Suppressor macrophage (primary cell): ENCODE measurements at regions not wholly inside any gene's neighbourhood (a gene's known extent, or its start where the extent isn't known, plus 50 kb on each side); places are given as distances from the start of the nearest gene placed in this dataset.
"Not testable (repeated sequence)": the region's sequence is repeated elsewhere in the genome, so short reads cannot be mapped to it uniquely, and the experiment has no call there.

ENCODE experiments used
- DNase-seq, 4 experiments: peaks; one replicate each; pipeline ENCODE4 v3.0.0-alpha.2; 2020 to 2022

DNA sequence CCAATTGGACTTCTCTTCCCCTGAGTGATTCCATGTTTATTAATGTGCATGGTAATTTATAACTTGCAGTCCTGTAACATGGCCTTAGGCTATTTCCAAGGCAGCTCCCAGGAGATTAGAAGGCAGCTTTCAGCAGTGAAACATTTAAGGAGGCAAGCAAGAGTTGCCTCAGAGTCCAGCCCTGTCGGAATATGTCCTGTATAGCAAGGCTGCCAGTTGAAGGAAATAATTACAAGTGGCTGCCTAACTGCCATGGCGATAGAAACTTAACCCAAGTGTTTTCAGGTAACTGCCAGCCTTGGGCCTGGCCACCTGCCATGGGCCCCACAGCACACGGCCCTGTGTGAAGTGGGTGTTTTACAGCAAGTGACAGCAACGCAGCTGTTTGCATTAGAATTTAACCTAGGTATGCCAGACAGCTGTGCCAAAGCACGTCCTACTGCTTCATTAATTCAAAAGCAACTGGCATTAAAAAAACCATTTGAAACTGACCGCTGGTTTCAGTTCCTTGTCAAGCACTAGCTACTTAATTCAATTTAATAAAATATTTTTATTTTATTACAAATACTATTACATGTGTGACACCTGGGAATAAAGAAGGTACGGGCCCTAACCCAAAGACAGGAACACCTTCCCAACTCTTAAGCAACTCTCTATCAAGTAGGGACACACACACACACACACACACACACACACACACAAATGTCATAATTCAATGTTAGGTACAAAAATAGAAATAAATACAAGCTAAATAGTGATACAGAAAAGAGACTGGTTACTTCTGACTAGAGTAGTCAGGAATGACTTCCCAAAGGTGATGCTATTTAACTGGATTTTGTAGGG is 151.8 kb upstream of the HEY2 start:
- no peak for DNase-seq

DNA sequence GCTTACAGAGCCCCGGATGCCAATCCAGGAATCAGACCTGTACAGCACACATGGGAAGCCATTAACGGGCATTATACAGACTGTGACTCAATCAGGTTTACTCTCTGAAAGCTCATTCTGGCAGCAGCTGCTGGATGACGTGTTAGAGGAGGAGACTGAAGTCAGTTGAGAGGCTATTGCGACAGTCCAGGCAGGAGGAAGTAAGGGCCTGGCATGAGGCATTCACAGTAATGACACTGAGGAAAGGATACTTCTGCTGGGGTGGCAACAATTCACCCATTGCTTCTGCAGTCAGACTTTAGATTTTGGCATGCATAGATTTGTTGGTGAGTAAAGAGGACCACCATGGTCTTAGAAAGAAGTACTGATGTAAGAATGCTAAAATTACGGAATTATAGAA is 151.0 kb upstream of the HEY2 start:
- peak; percentile 86 to 95 (median 88) for DNase-seq

DNA sequence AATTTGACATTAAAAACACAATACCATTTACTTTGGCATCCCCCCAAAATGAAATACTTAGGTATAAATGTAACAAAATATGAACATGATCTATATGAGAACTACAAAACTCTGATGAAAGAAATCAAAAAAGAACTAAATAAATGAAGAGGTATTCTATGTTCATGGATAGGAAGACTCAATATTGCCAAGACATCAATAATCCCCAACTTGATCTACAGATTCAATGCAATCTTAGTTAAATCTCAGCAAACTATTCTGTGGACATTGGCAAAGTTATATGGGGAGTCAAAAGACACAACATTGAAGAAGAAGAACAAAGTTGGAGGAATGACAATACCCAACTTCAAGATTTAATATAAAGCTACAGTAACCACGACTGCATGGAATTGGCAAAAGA is 145.2 kb upstream of the HEY2 start:
- DNase-seq, result no peak

DNA sequence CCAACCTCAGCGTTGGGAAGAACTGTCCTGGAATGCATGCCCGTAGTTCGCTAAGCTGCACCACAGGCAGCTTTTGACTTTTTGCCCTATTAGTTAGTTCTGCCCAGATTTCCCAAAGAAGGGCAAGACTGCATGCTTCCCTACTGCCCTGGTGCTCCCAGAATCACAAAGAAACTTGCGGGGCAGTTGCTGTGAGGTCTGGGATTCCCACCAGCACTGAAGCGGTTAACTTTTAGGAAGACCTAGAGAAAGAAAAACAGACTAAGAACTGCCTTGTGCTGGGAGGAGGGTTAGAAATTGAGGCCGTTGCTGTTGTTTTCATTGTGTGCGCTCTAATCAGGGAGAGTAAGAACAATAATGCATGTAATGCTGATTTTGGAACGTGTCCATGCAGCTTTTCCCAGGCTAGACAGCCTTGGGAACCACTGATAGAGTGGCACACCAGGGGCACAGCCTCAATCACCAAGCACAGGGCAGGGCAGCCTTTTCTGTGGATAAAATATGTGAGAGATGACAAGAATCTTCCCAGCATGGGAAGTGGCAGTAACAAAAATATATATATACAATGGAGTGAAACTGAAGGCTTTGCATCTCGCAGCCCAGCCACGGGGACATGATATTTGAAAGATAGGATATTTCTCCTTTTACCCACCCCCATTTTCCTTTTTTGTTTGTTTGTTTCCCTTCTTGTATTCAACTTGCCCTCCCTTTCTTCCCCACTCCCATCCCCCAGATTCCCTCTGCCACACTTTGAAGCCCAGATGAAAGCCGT is 137.7 kb upstream of the HEY2 start:
- DNase-seq, result no peak

DNA sequence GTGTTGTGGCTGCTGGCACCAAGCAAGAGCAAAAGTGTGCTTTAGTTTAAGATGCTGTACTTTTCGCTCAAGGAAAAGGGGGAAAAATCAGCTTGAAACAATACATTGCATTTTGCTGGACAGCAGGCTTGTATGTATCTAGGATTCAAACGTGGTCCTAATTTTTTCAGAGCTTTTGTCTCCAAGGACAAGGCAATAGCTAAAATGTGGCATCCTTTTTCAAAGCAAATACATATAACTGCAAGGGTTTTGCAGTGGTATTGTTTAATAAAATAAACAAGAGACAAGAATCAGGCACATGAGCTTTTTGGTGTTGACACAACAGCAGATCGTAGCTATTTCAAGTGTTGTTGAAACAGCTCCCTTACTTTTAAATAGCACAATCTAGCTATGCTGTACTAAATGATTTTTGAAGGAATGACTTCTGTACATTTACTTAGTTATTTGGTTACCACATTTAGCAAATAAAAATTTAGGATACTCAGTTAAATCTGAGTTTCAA is 137.0 kb upstream of the HEY2 start:
- DNase-seq, result no peak

DNA sequence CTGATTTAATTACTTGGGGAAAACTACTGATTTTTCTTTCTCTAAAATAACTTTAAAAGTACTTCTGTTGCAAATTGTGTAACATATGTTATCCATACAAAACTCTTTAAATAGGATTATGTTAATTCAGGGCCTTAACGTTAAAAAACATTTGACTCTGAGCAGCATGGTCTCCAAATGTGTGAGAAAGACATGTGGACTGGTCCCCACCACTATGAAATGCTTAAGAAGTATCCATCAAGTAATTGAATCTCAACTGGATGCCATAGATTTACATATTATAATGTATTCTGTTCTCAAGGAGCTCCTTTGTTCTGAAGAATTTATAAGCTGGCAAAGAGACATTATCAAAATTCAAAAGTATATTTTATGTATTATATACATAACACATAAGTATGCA is 130.8 kb upstream of the HEY2 start:
- no peak for DNase-seq

DNA sequence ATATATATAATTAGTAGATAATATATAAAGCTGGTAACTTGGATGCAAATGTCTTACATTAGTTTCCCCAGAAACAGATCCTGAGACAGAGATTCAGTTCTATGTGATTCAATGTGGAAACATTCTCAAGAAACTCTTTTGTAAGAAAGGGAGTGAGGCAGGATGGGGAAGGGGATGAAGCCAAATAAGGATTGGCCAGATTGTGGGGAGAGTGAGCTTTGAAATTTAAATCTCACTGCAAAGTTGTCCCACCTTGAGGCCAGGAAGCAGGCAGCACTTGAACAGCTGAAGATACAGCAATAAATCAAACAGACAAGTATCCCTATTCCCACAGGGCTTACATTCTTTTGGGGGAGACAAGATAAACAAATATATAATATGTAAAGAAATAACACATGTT is 126.3 kb upstream of the HEY2 start:
- no peak for DNase-seq

DNA sequence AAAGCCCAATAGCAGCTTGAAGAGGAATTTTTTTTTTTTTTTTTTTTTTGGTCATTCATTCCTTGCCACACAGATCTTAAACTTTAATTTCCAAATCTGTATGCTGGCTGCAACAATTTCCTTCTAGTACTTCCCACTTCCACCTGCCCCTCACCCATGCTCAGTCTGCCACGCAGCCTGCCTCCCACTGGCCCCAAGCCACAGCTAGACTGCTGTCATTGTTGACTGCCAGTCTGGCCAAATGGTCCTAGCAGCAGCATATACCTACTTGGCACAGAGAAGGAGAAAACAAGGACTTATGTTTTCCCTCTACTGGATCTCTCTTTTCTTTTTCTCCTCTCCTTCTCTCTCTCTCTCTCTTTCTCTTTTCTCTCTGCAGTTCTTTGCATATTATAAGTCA is 118.3 kb upstream of the HEY2 start:
- peak in 1 of 4 experiments; percentile 3 for DNase-seq

DNA sequence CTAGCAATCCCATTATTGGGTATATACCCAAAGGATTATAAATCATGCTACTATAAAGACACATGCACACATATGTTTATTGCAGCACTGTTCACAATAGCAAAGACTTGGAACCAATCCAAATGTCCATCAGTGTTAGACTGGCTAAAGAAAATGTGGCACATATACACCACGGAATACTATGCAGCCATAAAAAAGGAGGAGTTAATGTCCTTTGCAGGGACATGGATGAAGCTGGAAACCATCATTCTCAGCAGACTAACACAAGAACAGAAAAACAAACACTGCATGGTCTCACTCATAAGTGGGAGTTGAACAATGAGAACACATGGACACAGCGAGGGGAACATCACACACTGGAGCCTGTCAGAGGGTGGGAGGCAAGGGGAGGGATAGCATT is 113.4 kb upstream of the HEY2 start:
- DNase-seq, result not testable (repeated sequence)

DNA sequence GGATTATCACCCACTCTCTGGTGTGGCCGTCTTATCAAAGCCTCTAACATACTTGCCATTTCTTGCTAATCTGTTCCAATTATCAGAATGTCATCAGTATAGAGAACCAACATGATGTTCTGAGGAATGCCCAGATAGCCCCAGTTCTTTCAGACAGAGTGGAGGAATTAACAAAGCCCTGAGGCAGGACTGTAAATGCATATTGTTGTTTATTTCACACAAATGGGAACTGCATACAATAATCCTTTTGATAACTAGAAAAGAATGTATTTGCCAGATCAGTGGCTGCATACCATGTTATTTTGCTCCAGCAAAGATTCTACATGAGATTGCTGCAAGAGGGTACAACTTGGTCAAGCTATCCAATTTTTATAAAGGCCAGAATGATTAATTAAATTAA is 112.8 kb upstream of the HEY2 start:
- DNase-seq, result no peak

DNA sequence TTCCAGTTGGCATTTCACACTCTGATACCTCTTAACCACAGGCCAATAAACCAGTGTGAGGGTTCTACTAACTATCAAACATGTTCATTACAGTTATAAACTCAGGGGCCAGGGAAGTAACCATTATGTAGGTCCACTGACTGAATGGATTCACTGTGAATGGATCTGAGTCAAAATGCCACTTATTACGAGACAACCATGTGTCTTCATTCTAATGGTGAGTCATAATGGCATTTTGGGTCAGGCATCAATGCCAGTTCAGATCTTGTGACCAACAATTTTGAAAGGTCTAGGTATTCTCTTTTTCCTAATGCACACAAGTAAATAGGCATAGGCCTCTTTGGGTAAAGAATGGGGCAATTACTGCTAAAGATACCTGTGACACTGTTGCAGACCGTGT is 112.2 kb upstream of the HEY2 start:
- no peak for DNase-seq

DNA sequence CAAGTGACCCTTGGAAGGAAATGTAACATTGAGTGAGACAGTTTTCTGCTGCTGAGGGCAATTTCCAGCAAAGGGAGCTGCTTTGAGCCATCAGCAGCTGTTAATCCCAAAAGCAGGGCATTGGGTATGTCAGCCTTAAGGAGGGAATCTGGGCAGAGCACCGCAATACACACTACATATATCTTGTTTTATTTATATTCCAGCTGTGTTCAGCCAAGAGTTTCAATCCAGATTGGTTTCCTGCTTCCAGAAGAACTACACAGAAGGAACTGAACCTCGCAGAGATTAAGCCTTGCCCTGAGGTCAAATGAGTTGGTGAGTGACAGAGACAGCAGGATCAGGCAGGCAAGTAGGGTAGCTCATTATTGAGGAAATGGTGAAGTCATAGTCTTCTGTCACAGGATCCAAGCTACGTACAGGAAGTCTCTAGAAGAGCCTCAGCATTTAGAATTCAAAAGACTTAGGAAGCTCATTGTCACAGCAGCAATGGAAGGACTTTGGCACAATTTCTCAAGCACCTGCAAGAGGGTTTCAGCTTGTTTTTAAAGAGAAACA is 109.9 kb upstream of the HEY2 start:
- peak in 1 of 4 experiments; percentile 19 for DNase-seq

DNA sequence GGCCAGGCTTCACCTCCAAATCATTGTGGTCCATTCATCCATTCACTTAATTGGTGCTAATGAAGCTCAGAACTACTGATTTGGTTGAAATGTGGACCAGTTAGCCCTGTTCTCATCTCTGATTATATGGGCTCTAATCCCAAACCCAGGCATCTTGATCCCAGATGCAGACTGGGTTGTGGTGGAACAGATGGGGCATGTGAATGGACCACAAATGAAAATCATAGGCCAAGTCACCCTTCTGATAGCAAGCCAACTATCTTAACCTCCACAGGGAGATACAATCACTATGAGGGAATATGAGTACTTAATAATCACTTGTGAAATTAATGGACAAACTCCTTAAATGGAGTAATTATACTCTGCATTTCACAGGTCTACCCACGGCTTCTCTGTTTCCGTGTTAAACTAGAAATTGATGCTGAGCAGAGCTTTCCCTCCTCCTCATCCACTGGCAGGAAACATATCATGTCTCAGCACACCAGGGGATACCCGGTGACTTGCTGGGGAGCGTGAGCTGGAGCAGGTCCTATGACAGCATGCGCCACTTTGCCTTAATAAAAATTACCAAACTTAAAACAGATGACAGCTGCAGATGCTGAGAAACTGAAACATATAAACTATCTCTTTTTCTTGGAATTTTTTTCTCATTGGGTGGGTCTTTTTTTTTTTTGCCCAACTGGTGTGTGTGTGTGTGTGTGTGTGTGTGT is 108.8 kb upstream of the HEY2 start:
- no peak for DNase-seq

DNA sequence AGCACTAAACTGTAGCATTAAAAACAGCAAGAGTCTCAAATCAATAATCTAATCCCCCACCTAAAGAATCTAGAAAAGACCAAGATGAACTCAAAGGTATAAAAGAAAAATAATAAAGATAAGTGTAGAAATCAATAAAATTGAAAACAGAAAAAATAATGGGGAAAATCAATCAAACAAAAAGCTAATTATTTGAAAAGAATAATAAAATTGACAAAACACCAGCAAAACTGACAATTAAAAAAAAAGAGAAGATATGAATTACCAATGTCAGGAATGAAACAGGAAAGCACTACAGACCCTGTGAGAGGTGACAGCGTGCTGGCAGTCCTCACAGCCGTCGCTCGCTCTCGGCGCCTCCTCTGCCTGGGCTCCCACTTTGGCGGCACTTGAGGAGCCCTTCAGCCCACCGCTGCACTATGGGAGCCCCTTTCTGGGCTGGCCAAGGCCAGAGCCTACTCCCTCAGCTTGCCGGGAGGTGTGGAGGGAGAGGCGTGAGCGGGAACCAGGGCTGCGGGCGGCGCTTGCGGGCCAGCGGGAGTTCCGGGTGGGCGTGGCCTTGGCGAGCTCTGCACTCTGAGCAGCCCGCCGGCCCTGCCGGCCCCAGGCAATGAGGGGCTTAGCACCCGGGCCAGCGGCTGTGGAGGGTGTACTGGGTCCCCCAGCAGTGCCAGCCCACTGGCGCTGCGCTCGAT is 105.3 kb upstream of the HEY2 start:
- DNase-seq, result not testable (repeated sequence)

DNA sequence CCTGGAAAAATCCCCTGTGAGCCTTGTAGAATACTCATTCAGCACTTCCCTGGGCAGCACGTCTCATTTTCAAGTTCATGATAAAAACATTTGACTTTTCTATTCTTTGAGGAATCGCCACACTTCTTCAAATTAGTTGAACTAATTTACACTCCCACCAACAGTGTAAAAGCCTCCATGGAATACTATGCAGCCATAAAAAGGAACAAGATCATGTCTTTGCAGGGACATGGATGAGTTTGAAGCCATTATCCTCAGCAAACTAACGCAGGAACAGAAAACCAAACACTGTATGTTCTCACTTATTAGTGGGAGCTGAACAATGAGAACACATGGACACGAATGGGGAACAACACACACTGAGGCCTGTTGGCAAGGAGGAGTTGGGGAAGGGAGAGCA is 102.0 kb upstream of the HEY2 start:
- no peak for DNase-seq

DNA sequence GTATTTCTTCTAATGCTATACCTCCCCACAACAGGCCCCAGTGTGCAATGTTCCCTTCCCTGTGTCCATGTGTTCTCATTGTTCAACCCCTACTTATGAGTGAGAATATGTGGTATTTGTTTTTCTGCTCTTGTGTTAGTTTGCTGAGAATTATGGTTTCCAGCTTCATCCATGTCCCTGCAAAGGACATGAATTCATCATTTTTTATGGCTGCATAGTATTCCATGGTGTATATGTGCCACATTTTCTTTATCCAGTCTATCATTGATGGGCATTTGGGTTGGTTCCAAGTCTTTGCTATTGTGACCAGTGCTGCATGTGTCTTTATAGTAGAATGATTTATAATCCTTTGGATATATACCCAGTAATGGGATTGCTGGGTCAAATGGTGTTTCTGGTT is 95.7 kb upstream of the HEY2 start:
- DNase-seq, result not testable (repeated sequence)

DNA sequence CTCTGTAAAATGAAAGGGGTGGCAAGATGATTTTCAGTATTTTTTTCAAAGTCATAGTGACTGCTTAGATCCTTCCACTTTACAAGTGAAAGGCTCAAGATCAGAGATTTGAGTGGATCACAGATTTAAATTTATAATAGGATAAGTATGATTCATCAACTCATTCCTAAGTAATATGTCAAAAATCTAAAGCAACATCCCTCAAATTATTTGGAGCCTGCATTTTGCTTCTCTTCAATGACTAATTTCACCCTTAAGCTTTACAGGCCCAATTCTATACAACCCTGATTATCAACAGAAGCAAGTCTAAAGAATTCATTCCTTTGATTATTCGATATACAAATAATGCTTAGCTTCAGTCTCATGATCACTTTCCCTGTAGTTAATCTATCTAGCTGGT is 93.9 kb upstream of the HEY2 start:
- DNase-seq, result no peak

DNA sequence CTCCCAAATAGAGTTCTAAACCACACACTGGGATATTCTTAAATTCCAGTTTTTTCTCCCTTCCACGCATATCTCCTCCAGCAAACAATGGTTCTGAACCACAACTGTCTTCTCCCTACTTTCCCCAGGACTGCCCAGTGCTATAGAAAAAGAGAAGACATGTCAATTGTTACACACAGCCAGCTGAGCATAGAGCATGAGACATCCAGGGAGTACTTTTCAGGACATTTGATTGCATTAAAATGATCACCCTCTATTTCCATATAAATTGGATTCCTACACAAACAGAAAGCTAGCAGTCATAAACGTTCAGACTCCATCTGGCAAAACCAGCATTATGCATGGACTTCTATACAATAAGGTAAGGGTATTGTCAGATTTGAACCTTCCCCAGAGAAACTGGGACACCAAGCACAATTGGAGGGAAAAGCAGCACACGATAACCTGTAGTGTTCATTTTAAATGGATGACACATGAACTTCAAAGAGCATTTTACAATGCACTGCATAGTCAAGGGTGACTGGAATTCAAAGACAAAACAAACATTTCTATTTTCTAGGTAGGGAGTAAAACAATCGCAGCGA is 93.1 kb upstream of the HEY2 start:
- no peak for DNase-seq

DNA sequence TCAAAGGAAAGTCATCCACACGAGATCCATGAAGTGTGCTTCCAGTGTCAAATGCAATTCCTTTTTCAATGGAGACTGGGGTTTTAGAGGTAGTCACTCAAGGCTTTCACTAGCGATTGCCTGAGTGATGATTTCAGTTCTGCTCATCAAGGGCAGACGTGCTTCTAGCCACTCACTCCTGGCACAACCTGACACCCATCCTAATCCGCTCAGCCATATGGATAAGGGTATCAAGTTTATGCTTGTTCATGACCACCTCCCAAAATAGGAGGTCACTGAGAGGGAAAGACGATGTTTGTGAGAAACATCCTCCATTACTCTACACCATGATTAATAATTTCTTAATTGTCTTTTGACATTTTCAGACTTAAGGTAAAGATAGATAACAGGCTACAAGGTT is 91.3 kb upstream of the HEY2 start:
- DNase-seq, result no peak

DNA sequence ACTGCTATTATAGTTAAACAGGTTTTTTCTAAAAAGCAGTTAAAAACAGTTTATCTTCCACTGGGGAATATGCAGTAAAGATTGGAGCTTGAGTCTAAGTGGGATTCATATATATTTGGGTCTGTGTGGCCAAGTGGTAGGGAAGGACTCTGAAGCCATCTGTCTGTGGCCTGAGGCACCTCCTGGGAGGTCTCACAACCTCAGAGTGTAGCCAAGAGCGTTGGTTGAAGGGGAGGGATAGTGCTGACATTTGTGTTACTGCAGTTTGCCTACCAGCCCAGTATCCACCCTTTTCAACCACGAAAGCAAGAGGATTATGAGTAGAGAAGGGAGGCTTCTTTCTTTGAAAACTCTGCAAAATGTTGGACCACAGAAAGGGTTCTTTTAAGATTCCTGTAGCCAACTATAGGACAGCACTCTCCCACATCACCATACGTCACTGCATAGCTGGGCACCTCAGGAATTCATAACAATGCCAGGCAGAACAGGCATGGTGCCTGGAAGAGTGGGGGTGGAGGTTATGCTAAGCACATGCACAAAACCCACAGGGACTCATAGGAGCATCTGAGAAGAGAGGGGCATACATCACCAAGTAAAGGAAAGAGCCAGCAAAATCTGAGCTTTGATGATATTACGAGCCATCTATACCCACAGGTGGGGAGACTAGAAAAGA is 90.5 kb upstream of the HEY2 start:
- no peak for DNase-seq

DNA sequence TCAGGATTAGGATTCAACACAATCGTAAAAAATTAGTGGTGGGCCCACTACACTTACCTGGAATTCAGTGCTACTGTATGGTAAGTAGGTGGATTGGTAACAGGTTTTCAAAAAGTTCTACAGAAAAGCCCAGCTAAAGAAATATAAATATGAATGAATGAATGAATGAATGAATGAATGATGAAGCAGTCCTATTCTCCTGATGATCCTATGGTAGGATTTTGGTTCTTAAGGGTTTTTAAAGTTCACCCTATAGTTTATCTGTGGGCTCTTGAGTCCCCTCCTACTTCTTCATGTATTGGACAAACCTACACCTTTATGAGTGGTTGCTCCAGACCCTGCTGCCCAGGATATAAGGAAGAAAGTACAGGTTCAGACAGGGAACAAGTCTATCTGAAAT is 89.5 kb upstream of the HEY2 start:
- no peak for DNase-seq
